OCI-LY1 (cell line): ENCODE measurements at regions not wholly inside any gene's neighbourhood (a gene's known extent, or its start where the extent isn't known, plus 50 kb on each side); places are given as distances from the start of the nearest gene placed in this dataset.

ENCODE experiments used
- H2AFZ ChIP-seq: fragments of 200-600 bp; sonication (generic), shearing (Covaris generic); 2 replicates; pipeline ENCODE4 v1.6.0; 2014; ENCODE audit warnings: antibody characterized with exemption, mild to moderate bottlenecking, low read length
- H3F3A ChIP-seq: fragments of 200-600 bp; sonication (generic), shearing (Covaris generic); 2 replicates; pipeline ENCODE4 v1.6.0; 2014; ENCODE audit warnings: mild to moderate bottlenecking, antibody characterized with exemption, low read length, moderate library complexity; ENCODE audit not compliant: insufficient read depth
- H3K27ac ChIP-seq: fragments of 200-600 bp; sonication (generic); 2 replicates; pipeline ENCODE4 v1.5.1; 2014; ENCODE audit warnings: low read length, mixed run types, mild to moderate bottlenecking, low read depth; ENCODE audit not compliant: poor library complexity, severe bottlenecking
- H3K27me3 ChIP-seq: fragments of 200-600 bp; sonication (generic); 2 replicates; pipeline ENCODE4 v1.6.0; 2014; ENCODE audit warnings: antibody characterized with exemption, mild to moderate bottlenecking, low read length, moderate library complexity; ENCODE audit not compliant: insufficient read depth
- H3K36me3 ChIP-seq: fragments of 200-600 bp; sonication (generic); 2 replicates; pipeline ENCODE4 v1.6.1; 2014; ENCODE audit warnings: mild to moderate bottlenecking, antibody characterized with exemption, low read length, moderate library complexity, mixed read lengths; ENCODE audit not compliant: insufficient read depth
- H3K4me1 ChIP-seq: fragments of 200-600 bp; sonication (generic); 2 replicates; pipeline ENCODE4 v1.5.1; 2014; ENCODE audit warnings: mild to moderate bottlenecking, low read length, moderate library complexity; ENCODE audit not compliant: insufficient read depth, severe bottlenecking
- H3K4me2 ChIP-seq: fragments of 200-600 bp; sonication (generic), shearing (Covaris generic); 2 replicates; pipeline ENCODE4 v1.6.1; 2014; ENCODE audit warnings: low read length
- H3K4me3 ChIP-seq: fragments of 200-600 bp; sonication (generic); 2 replicates; pipeline ENCODE4 v1.5.1; 2014; ENCODE audit warnings: low read length, low read depth, mild to moderate bottlenecking, mixed read lengths; ENCODE audit not compliant: poor library complexity, severe bottlenecking
- H3K79me2 ChIP-seq: fragments of 200-600 bp; shearing (Covaris generic); 2 replicates; pipeline ENCODE4 v1.6.1; 2016; ENCODE audit warnings: mixed run types, low read length, mixed read lengths; ENCODE audit not compliant: insufficient read depth
- H3K9ac ChIP-seq: fragments of 200-600 bp; sonication (generic), shearing (Covaris generic); 2 replicates; pipeline ENCODE4 v1.6.1; 2014; ENCODE audit warnings: mild to moderate bottlenecking, low read length, mixed read lengths
- H3K9me2 ChIP-seq: fragments of 200-600 bp; sonication (generic), shearing (Covaris generic); 2 replicates; pipeline ENCODE4 v1.6.1; 2014; ENCODE audit warnings: low read depth, mild to moderate bottlenecking, low read length, mixed read lengths
- H3K9me3 ChIP-seq: fragments of 200-600 bp; shearing (Covaris generic); 2 replicates; pipeline ENCODE4 v1.6.1; 2014; ENCODE audit warnings: low read length, mixed read lengths
- H4K20me1 ChIP-seq: fragments of 200-600 bp; sonication (generic), shearing (Covaris generic); 2 replicates; pipeline ENCODE4 v1.6.0; 2016; ENCODE audit warnings: mild to moderate bottlenecking, low read length; ENCODE audit not compliant: insufficient read depth
- EZH2 ChIP-seq: fragments of 200-600 bp; sonication (generic), shearing (Covaris generic); IDR thresholded peaks from 2 replicates; pipeline ENCODE4 v1.8.0; 2017; ENCODE audit warnings: borderline replicate concordance, mixed run types, mild to moderate bottlenecking, antibody characterized with exemption, low read length, moderate library complexity, mixed read lengths
- TF ChIP-seq, protein P1 (sequence below): fragments of 200-600 bp; sonication (generic), shearing (Covaris generic); IDR thresholded peaks from 2 replicates; pipeline ENCODE4 v1.5.1; 2017; ENCODE audit warnings: mild to moderate bottlenecking, antibody characterized with exemption, low read length, moderate library complexity, mixed read lengths

DNA sequence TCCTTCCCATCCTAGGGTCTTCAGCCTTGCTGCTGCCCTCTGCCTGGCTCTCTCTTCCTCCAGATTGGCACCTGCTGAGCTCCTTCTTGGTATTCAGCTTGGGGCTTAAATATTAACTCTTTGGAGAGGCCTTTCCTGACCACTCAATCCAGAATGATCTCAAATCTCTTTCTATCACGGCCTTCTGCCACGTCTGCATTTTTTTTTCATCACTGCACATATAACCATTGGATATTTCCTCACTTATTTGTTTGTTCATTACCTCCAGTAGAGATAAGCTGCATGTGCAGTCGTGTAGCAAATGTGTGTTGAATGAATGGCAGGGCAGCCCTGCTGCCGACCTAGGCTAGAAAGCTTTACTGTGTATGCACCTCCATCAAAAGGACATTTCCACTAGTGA, 51.6 kb upstream of the MPP7 start:
- H3K9me3 ChIP-seq, result no peaks in the 10 kb centered on the region
- H3K36me3 ChIP-seq, result no peaks in the 10 kb centered on the region
- H3K4me3 ChIP-seq, result no peak overlapping the region
- TF ChIP-seq, protein P1, sequence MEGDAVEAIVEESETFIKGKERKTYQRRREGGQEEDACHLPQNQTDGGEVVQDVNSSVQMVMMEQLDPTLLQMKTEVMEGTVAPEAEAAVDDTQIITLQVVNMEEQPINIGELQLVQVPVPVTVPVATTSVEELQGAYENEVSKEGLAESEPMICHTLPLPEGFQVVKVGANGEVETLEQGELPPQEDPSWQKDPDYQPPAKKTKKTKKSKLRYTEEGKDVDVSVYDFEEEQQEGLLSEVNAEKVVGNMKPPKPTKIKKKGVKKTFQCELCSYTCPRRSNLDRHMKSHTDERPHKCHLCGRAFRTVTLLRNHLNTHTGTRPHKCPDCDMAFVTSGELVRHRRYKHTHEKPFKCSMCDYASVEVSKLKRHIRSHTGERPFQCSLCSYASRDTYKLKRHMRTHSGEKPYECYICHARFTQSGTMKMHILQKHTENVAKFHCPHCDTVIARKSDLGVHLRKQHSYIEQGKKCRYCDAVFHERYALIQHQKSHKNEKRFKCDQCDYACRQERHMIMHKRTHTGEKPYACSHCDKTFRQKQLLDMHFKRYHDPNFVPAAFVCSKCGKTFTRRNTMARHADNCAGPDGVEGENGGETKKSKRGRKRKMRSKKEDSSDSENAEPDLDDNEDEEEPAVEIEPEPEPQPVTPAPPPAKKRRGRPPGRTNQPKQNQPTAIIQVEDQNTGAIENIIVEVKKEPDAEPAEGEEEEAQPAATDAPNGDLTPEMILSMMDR, result no peak
- TF ChIP-seq EZH2, result no peak
- no peak overlapping the region for H3K9ac ChIP-seq
- H3K27me3 ChIP-seq, result no peaks in the 10 kb centered on the region
- no peaks in the 10 kb centered on the region for H3K79me2 ChIP-seq
- H3K4me2 ChIP-seq, result no peak overlapping the region
- no peaks in the 10 kb centered on the region for H4K20me1 ChIP-seq
- no peak overlapping the region for H2AFZ ChIP-seq
- H3K4me1 ChIP-seq, result no peaks in the 10 kb centered on the region
- H3K9me2 ChIP-seq, result no peaks in the 10 kb centered on the region
- H3F3A ChIP-seq, result no peaks in the 10 kb centered on the region
- H3K27ac ChIP-seq, result no peak overlapping the region

DNA sequence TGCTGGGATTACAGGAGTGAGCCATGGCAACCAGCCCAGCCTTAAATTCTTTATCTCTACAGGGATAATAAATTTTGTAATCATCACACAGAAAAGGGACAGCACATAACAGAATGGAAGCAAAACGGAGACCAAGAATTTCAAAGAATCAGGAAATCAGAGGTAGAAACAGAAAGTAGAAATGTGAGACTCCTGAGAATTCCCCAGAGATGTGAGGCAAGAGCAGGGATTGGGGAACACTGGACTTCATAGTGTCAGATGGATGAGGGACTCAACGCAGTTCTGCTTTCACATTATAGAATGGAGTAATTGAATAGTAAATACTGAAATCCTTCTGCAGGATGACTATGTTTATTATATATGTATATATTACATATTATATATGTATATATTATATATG, 52.5 kb upstream of the MPP7 start:
- Histone ChIP-seq H3K4me3 (no peak overlapping the region), H3F3A (no peaks in the 10 kb centered on the region), H3K9me3 (no peaks in the 10 kb centered on the region), H2AFZ (no peak overlapping the region), H3K4me2 (no peak overlapping the region), H3K9ac (no peak overlapping the region), H3K9me2 (no peaks in the 10 kb centered on the region), H3K27ac (no peak overlapping the region), H3K79me2 (no peaks in the 10 kb centered on the region), H3K27me3 (no peaks in the 10 kb centered on the region), H3K36me3 (no peaks in the 10 kb centered on the region), H3K4me1 (no peaks in the 10 kb centered on the region), H4K20me1 (no peaks in the 10 kb centered on the region)
- no peak for TF ChIP-seq EZH2
- TF ChIP-seq, protein P1, result no peak

DNA sequence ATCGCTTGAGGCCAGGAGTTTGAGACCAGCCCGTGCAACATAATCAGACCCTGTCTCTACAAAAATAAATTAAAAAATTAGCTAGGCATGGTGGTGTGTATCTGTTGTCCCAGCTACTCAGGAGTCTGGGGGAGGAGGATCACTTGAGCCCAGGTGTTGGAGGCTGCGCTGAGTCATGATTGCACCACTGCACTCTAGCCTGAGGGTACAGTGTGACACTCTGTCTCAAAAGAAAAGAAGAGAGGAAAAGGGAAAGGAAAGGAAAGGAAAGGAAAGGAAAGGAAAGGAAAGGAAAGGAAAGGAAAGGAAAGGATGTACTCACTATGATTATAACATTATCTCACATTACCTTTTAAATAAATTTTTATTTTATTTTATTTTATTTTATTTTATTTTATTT, 56.5 kb upstream of the MPP7 start:
- H3K79me2 ChIP-seq, result no peaks in the 10 kb centered on the region
- no peaks in the 10 kb centered on the region for H3F3A ChIP-seq
- H3K36me3 ChIP-seq, result no peaks in the 10 kb centered on the region
- no peak overlapping the region for H3K4me2 ChIP-seq
- no peaks in the 10 kb centered on the region for H3K4me1 ChIP-seq
- no peak overlapping the region for H3K9ac ChIP-seq
- H3K9me3 ChIP-seq, result no peaks in the 10 kb centered on the region
- H3K27ac ChIP-seq, result no peak overlapping the region
- H3K4me3 ChIP-seq, result no peak overlapping the region
- H3K27me3 ChIP-seq, result no peaks in the 10 kb centered on the region
- H4K20me1 ChIP-seq, result no peaks in the 10 kb centered on the region
- no peak overlapping the region for H2AFZ ChIP-seq
- no peak for TF ChIP-seq EZH2
- TF ChIP-seq, protein P1, result no peak
- no peaks in the 10 kb centered on the region for H3K9me2 ChIP-seq
